HEK293 (cell line): ENCODE measurements at regions not wholly inside any gene's neighbourhood (a gene's known extent, or its start where the extent isn't known, plus 50 kb on each side); places are given as distances from the start of the nearest gene placed in this dataset.

Experiments
- CTCF ChIA-PET: fragments of 350-600 bp; formaldehyde crosslinking; extraction: SDS; loops from one replicate; lab custom pipeline; 2021; ENCODE audit warnings: antibody characterized with exemption; lab: Yijun Ruan, JAX
- POLR2A ChIA-PET: fragments of 300-600 bp; formaldehyde crosslinking; extraction: SDS; loops from one replicate; lab custom pipeline; 2020; ENCODE audit warnings: antibody characterized with exemption, inconsistent platforms; lab: Yijun Ruan, JAX
- H3K27ac ChIP-seq: fragments of 200-500 bp; sonication (Bioruptor generic); 2 replicates; pipeline ENCODE4 v1.5.1; 2014; ENCODE audit warnings: low read depth, low read length, control low read depth, inconsistent platforms; ENCODE audit errors: extremely low read depth
- H3K36me3 ChIP-seq, 2 experiments: fragments of 200-500 bp in 1 of 2; sonication (Bioruptor generic) in 1 of 2; 1 replicate in 1 of 2; 2 replicates in 1 of 2; pipeline ENCODE4 v1.5.1; 2014 to 2017; ENCODE audit warnings: inconsistent platforms in 2 of 2, low read length in 2 of 2; ENCODE audit not compliant: control insufficient read depth in 2 of 2, insufficient read depth in 1 of 2
- H3K4me1 ChIP-seq: fragments of 200-500 bp; sonication (Bioruptor generic); 2 replicates; pipeline ENCODE4 v1.5.1; 2014; ENCODE audit warnings: mild to moderate bottlenecking, low read length, inconsistent platforms; ENCODE audit not compliant: control insufficient read depth, insufficient read depth
- H3K4me3 ChIP-seq: 2 replicates; pipeline ENCODE4 v1.5.1; 2011; ENCODE audit warnings: low read depth, mild to moderate bottlenecking, control low read depth, low read length, moderate library complexity
- H3K9me3 ChIP-seq: fragments of 200-500 bp; sonication (Bioruptor generic); 2 replicates; pipeline ENCODE4 v1.5.1; 2014; ENCODE audit warnings: low read depth, low read length, inconsistent platforms; ENCODE audit not compliant: control insufficient read depth, insufficient read depth
- GFI1B ChIP-seq: fragments of 450-650 bp; formaldehyde crosslinking; IDR thresholded peaks from 2 replicates; pipeline ENCODE4 v1.5.1; 2016; ENCODE audit warnings: missing biosample characterization, missing genetic modification characterization
- HOXD13 ChIP-seq: sonication (generic); formaldehyde crosslinking; IDR thresholded peaks from 2 replicates; pipeline ENCODE4 v1.8.0; 2022; ENCODE audit warnings: missing genetic modification reagents, borderline replicate concordance
- IKZF3 ChIP-seq: fragments of 450-650 bp; IDR thresholded peaks from 2 replicates; pipeline ENCODE4 v1.5.0; 2018; ENCODE audit warnings: missing biosample characterization, mild to moderate bottlenecking, missing genetic modification characterization, moderate library complexity
- SALL2 ChIP-seq: fragments of 450-650 bp; formaldehyde crosslinking; IDR thresholded peaks from 2 replicates; pipeline ENCODE4 v1.5.0; 2017; ENCODE audit warnings: missing biosample characterization, mild to moderate bottlenecking, missing genetic modification characterization, borderline replicate concordance
- YY1 ChIP-seq: fragments of 450-650 bp; formaldehyde crosslinking; IDR thresholded peaks from 2 replicates; pipeline ENCODE4 v1.5.1; 2018; ENCODE audit warnings: missing biosample characterization, missing genetic modification characterization
- ZNF155 ChIP-seq: fragments of 450-650 bp; formaldehyde crosslinking; IDR thresholded peaks from 2 replicates; pipeline ENCODE4 v1.5.1; 2016; ENCODE audit warnings: missing biosample characterization, missing genetic modification characterization
- ZNF16 ChIP-seq: fragments of 450-650 bp; formaldehyde crosslinking; IDR thresholded peaks from 2 replicates; pipeline ENCODE4 v1.5.1; 2016; ENCODE audit warnings: low read depth, missing biosample characterization, missing genetic modification characterization
- ZNF266 ChIP-seq: fragments of 450-650 bp; formaldehyde crosslinking; IDR thresholded peaks from 2 replicates; pipeline ENCODE4 v1.5.1; 2016; ENCODE audit warnings: missing biosample characterization, missing genetic modification characterization, low read depth
- ZNF274 ChIP-seq, 2 experiments: fragments of 200-500 bp in 1 of 2; fragments of 450-650 bp in 1 of 2; sonication (Bioruptor generic) in 1 of 2; formaldehyde crosslinking in 1 of 2; IDR thresholded peaks; 2 replicates each; pipeline versions ENCODE4 v1.5.1 to v1.6.1; 2014 to 2016; ENCODE audit warnings: borderline replicate concordance in 1 of 2, inconsistent platforms in 1 of 2, low read length in 1 of 2, missing biosample characterization in 1 of 2, missing genetic modification characterization in 1 of 2
- ZNF350 ChIP-seq: fragments of 450-650 bp; formaldehyde crosslinking; IDR thresholded peaks from 2 replicates; pipeline ENCODE4 v1.5.0; 2017; ENCODE audit warnings: missing biosample characterization, mild to moderate bottlenecking, missing genetic modification characterization
- ZNF354C ChIP-seq: fragments of 450-650 bp; formaldehyde crosslinking; IDR thresholded peaks from 2 replicates; pipeline ENCODE4 v1.5.1; 2016; ENCODE audit warnings: missing biosample characterization, missing genetic modification characterization, low read depth, borderline replicate concordance
- ZNF366 ChIP-seq: fragments of 450-650 bp; formaldehyde crosslinking; conservative IDR thresholded peaks from 2 replicates; pipeline ENCODE4 v1.5.1; 2016; ENCODE audit warnings: missing biosample characterization, missing genetic modification characterization
- ZNF777 ChIP-seq: fragments of 450-650 bp; formaldehyde crosslinking; IDR thresholded peaks from 2 replicates; pipeline ENCODE4 v1.5.1; 2017; ENCODE audit warnings: missing biosample characterization, missing genetic modification characterization, borderline replicate concordance
- TF ChIP-seq, protein P1 (sequence below): fragments of 450-650 bp; formaldehyde crosslinking; IDR thresholded peaks from 2 replicates; pipeline ENCODE4 v1.5.1; 2017; ENCODE audit warnings: missing biosample characterization, missing genetic modification characterization
- TF ChIP-seq, protein P2 (sequence below): fragments of 450-650 bp; formaldehyde crosslinking; IDR thresholded peaks from 2 replicates; pipeline ENCODE4 v1.5.1; 2016; ENCODE audit warnings: missing biosample characterization, missing genetic modification characterization, low read depth
- TF ChIP-seq, protein P3 (sequence below): fragments of 450-650 bp; IDR thresholded peaks from 2 replicates; pipeline ENCODE4 v1.5.1; 2018; ENCODE audit warnings: missing biosample characterization, missing genetic modification characterization
- TF ChIP-seq, protein P4 (sequence below): fragments of 450-650 bp; formaldehyde crosslinking; IDR thresholded peaks from 2 replicates; pipeline ENCODE4 v1.5.1; 2016; ENCODE audit warnings: missing biosample characterization, missing genetic modification characterization
- TF ChIP-seq, protein P5 (sequence below): fragments of 450-650 bp; formaldehyde crosslinking; IDR thresholded peaks from 2 replicates; pipeline ENCODE4 v1.5.1; 2016; ENCODE audit warnings: missing biosample characterization, missing genetic modification characterization

DNA sequence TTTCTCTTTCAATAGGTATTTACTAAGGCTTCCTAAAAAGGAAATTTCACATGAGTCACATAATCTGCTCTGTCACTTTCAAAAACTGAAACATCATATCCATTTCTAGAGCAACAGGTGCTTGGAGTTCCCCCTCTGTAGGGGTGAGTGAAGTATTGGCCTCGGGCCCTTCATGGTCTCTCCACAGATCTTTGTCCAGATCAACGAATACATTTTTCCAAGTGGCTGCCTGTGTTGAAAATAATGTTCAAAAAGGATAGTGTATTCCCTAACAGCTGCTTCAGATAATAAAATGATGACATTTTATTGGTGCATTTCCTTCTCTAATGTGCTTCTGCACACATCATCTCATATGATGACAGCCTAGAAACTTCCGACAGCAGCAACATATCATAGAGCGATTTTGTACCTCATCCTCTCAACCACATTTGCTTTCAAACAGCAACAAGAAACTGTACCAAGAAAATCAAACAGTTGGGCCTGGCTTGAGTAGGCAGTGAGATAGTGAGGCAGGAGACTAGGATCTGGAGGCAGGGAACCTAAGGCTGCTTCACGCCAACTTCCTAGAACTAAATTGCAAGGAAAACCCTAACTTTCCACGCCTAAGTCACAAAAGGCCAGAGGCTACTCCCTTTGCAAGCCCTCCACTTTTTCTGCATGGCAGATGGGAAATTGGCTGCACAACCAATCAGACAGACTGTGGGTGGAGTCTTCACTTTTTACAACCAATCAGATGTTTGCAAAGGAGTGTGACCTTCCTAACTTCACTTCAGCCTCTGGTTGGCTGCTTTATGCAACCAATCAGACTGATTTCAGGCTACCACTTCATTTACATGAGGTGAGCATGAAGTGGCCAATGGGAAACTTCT, 340.2 kb downstream of the LRRC3B start (continued):
- no peak for TF ChIP-seq ZNF16 (tag by site-specific recombination)
- no peak for TF ChIP-seq ZNF155 (tag by site-specific recombination)
- TF ChIP-seq ZNF366 (tag by site-specific recombination), result no peak
- TF ChIP-seq, protein P1, sequence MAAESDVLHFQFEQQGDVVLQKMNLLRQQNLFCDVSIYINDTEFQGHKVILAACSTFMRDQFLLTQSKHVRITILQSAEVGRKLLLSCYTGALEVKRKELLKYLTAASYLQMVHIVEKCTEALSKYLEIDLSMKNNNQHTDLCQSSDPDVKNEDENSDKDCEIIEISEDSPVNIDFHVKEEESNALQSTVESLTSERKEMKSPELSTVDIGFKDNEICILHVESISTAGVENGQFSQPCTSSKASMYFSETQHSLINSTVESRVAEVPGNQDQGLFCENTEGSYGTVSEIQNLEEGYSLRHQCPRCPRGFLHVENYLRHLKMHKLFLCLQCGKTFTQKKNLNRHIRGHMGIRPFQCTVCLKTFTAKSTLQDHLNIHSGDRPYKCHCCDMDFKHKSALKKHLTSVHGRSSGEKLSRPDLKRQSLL (tag by site-specific recombination), result no peak
- TF ChIP-seq, protein P2, sequence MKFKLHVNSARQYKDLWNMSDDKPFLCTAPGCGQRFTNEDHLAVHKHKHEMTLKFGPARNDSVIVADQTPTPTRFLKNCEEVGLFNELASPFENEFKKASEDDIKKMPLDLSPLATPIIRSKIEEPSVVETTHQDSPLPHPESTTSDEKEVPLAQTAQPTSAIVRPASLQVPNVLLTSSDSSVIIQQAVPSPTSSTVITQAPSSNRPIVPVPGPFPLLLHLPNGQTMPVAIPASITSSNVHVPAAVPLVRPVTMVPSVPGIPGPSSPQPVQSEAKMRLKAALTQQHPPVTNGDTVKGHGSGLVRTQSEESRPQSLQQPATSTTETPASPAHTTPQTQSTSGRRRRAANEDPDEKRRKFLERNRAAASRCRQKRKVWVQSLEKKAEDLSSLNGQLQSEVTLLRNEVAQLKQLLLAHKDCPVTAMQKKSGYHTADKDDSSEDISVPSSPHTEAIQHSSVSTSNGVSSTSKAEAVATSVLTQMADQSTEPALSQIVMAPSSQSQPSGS (tag by site-specific recombination), result no peak

DNA sequence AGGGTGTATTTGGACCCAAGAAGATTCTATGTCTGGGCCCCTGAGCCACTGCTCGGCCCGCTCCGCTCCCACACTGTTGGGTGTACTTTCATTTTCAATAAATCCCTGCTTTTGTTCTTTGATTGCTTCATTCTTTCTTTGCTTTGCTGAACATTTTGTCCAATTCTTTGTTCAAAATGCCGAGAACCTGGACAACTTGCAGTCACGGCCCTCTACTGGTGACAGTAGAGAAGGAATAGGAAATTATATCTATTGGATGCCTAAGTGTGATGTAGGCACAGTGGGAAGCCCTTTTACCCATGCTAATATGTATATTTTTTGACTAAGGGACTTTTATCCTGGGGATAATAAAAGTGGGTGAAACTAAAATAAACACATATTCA, 340.8 kb downstream of the LRRC3B start:
- H3K4me3 ChIP-seq, result no peak overlapping the region
- no peaks in the 10 kb centered on the region for H3K9me3 ChIP-seq
- POLR2A ChIA-PET, result no interaction called here
- H3K27ac ChIP-seq, result no peak overlapping the region
- TF ChIP-seq, protein P3, sequence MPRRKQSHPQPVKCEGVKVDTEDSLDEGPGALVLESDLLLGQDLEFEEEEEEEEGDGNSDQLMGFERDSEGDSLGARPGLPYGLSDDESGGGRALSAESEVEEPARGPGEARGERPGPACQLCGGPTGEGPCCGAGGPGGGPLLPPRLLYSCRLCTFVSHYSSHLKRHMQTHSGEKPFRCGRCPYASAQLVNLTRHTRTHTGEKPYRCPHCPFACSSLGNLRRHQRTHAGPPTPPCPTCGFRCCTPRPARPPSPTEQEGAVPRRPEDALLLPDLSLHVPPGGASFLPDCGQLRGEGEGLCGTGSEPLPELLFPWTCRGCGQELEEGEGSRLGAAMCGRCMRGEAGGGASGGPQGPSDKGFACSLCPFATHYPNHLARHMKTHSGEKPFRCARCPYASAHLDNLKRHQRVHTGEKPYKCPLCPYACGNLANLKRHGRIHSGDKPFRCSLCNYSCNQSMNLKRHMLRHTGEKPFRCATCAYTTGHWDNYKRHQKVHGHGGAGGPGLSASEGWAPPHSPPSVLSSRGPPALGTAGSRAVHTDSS (tag by site-specific recombination), result no peak
- TF ChIP-seq ZNF266 (no peak), GFI1B (tag by site-specific recombination) (no peak), IKZF3 (no peak), HOXD13 (no peak), YY1 (tag by site-specific recombination) (no peak), ZNF274 (IDR thresholded peaks at IDR 0.05; ENCODE audit: low read length) (no peak), ZNF274 (tag by site-specific recombination; IDR thresholded peaks at IDR 0.05; ENCODE audit: borderline replicate concordance) (no peak), ZNF777 (tag by site-specific recombination) (no peak), SALL2 (tag by site-specific recombination) (no peak), ZNF354C (tag by site-specific recombination) (no peak), ZNF350 (tag by site-specific recombination) (no peak)
- TF ChIP-seq, protein P4, sequence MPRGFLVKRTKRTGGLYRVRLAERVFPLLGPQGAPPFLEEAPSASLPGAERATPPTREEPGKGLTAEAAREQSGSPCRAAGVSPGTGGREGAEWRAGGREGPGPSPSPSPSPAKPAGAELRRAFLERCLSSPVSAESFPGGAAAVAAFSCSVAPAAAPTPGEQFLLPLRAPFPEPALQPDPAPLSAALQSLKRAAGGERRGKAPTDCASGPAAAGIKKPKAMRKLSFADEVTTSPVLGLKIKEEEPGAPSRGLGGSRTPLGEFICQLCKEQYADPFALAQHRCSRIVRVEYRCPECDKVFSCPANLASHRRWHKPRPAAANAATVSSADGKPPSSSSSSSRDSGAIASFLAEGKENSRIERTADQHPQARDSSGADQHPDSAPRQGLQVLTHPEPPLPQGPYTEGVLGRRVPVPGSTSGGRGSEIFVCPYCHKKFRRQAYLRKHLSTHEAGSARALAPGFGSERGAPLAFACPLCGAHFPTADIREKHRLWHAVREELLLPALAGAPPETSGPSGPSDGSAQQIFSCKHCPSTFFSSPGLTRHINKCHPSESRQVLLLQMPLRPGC (tag by site-specific recombination), result no peak
- TF ChIP-seq, protein P5, sequence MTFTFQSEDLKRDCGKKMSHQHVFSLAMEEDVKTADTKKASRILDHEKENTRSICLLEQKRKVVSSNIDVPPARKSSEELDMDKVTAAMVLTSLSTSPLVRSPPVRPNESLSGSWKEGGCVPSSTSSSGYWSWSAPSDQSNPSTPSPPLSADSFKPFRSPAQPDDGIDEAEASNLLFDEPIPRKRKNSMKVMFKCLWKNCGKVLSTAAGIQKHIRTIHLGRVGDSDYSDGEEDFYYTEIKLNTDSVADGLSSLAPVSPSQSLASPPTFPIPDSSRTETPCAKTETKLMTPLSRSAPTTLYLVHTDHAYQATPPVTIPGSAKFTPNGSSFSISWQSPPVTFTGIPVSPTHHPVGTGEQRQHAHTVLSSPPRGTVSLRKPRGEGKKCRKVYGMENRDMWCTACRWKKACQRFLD (tag by site-specific recombination), result no peak
- TF ChIP-seq, protein P1 (tag by site-specific recombination), result no peak
- TF ChIP-seq, all 188 proteins: peak for 0
- Histone ChIP-seq H3K4me1 (no peaks in the 10 kb centered on the region), H3K36me3 (no peaks in the 10 kb centered on the region)
- CTCF ChIA-PET, result no interaction called here
